Upper lobe of right lung (tissue), 1 donor: ENCODE measurements at regions not wholly inside any gene's neighbourhood (a gene's known extent, or its start where the extent isn't known, plus 50 kb on each side); places are given as distances from the start of the nearest gene placed in this dataset.

ENCODE experiments used
- ATAC-seq: fragments of 200-7000 bp; cut with Tn5 transposase; one replicate; pipeline ENCODE4 v1.9.1; 2020; ENCODE audit warnings: mild to moderate bottlenecking, moderate library complexity
- DNase-seq: peaks from one replicate; pipeline ENCODE4 v3.0.0-alpha.2; 2020
- H3K27ac ChIP-seq: fragments of 200-600 bp; one replicate; pipeline ENCODE4 v1.8.0; 2022
- H3K27me3 ChIP-seq: fragments of 200-600 bp; one replicate; pipeline ENCODE4 v1.8.0; 2022; ENCODE audit warnings: mild to moderate bottlenecking
- H3K36me3 ChIP-seq: fragments of 200-600 bp; one replicate; pipeline ENCODE4 v1.8.0; 2022
- H3K4me1 ChIP-seq: fragments of 200-600 bp; one replicate; pipeline ENCODE4 v1.8.0; 2022
- H3K4me3 ChIP-seq: fragments of 200-600 bp; one replicate; pipeline ENCODE4 v1.8.0; 2022; ENCODE audit warnings: mild to moderate bottlenecking
- H3K9me3 ChIP-seq: fragments of 200-600 bp; one replicate; pipeline ENCODE4 v1.8.0; 2022
- CTCF ChIP-seq: fragments of 200-600 bp; IDR thresholded peaks from one replicate; pipeline ENCODE4 v1.8.0; 2022; ENCODE audit warnings: antibody characterized with exemption
- intact Hi-C: fragments of 100-400 bp; cut with DNase I; formaldehyde crosslinking; loops from one replicate; pipeline ENCODE4 v1.11.0; 2022
- donor health status: DM: no; HTN: yes; CAD: no; lungs with severe emphysema.

GRCh38 chr13:53158201-53158600 lies 129.6 kb downstream of the OLFM4 start:
- H3K27me3 ChIP-seq: peaks cover 3% of the 10 kb centered on the region
- DNase-seq: no peak
- H3K36me3 ChIP-seq: no peaks in the 10 kb centered on the region
- no peaks in the 10 kb centered on the region for H3K9me3 ChIP-seq
- no peak overlapping the region for H3K4me3 ChIP-seq
- intact Hi-C loops: no loop called here
- no peaks in the 10 kb centered on the region for H3K4me1 ChIP-seq
- no peak for ATAC-seq
- H3K27ac ChIP-seq: no peak overlapping the region
- TF ChIP-seq CTCF: no peak

- no peak for ATAC-seq
Observed at GRCh38 chr13:53159431-53159830, 130.8 kb downstream of the OLFM4 start.

GRCh38 chr13:53160211-53160610 lies 131.6 kb downstream of the OLFM4 start:
- no peaks in the 10 kb centered on the region for H3K36me3 ChIP-seq
- ATAC-seq (no peak), DNase-seq (no peak)
- no peak for TF ChIP-seq CTCF
- no peak overlapping the region for H3K4me3 ChIP-seq
- intact Hi-C loops: no loop called here
- H3K9me3 ChIP-seq: no peaks in the 10 kb centered on the region
- H3K27ac ChIP-seq: no peak overlapping the region
- H3K27me3 ChIP-seq: no peaks in the 10 kb centered on the region
- no peaks in the 10 kb centered on the region for H3K4me1 ChIP-seq

More at GRCh38 chr13:53159431-53159830, 130.8 kb downstream of the OLFM4 start:
- no peak overlapping the region for H3K4me3 ChIP-seq
- DNase-seq: no peak
- no peaks in the 10 kb centered on the region for H3K4me1 ChIP-seq
- TF ChIP-seq CTCF: no peak
- H3K27me3 ChIP-seq: no peaks in the 10 kb centered on the region
- intact Hi-C loops: no loop called here
- H3K36me3 ChIP-seq: no peaks in the 10 kb centered on the region
- H3K9me3 ChIP-seq: no peaks in the 10 kb centered on the region
- H3K27ac ChIP-seq: no peak overlapping the region

- no peaks in the 10 kb centered on the region for H3K4me1 ChIP-seq
- no peaks in the 10 kb centered on the region for H3K36me3 ChIP-seq
- H3K4me3 ChIP-seq: no peak overlapping the region
- H3K27me3 ChIP-seq: no peaks in the 10 kb centered on the region
- no peak for ATAC-seq
- DNase-seq: no peak
- H3K9me3 ChIP-seq: no peaks in the 10 kb centered on the region
- TF ChIP-seq CTCF: no peak
- H3K27ac ChIP-seq: no peak overlapping the region
- intact Hi-C loops: no loop called here
Observed at GRCh38 chr13:53161251-53161650, 132.6 kb downstream of the OLFM4 start.

- TF ChIP-seq CTCF: no peak
- Histone ChIP-seq H3K9me3 (no peaks in the 10 kb centered on the region), H3K27ac (no peak overlapping the region), H3K27me3 (no peaks in the 10 kb centered on the region), H3K4me1 (no peaks in the 10 kb centered on the region), H3K4me3 (no peak overlapping the region), H3K36me3 (no peaks in the 10 kb centered on the region)
- ATAC-seq: no peak
- no peak for DNase-seq
- intact Hi-C loops: no loop called here
Observed at GRCh38 chr13:53165261-53165660, 136.6 kb downstream of the OLFM4 start.

GRCh38 chr13:53167561-53167960 lies 138.9 kb downstream of the OLFM4 start:
- ATAC-seq: no peak
- H3K9me3 ChIP-seq: no peaks in the 10 kb centered on the region
- DNase-seq: no peak
- H3K4me3 ChIP-seq: no peak overlapping the region
- H3K27me3 ChIP-seq: no peaks in the 10 kb centered on the region
- no peak overlapping the region for H3K27ac ChIP-seq
- no peak for TF ChIP-seq CTCF
- H3K36me3 ChIP-seq: no peaks in the 10 kb centered on the region
- intact Hi-C loops: no loop called here
- H3K4me1 ChIP-seq: no peaks in the 10 kb centered on the region
